CD4-positive, alpha-beta T cell treated with Interleukin-6 for 4 hours (primary cell): ENCODE measurements at regions not wholly inside any gene's neighbourhood (a gene's known extent, or its start where the extent isn't known, plus 50 kb on each side); places are given as distances from the start of the nearest gene placed in this dataset.
"Not testable (repeated sequence)": the region's sequence is repeated elsewhere in the genome, so short reads cannot be mapped to it uniquely, and the experiment has no call there.

Source experiments
- DNase-seq: peaks from one replicate; pipeline ENCODE4 v3.0.0-alpha.2; 2020; ENCODE audit warnings: mixed read lengths

DNA sequence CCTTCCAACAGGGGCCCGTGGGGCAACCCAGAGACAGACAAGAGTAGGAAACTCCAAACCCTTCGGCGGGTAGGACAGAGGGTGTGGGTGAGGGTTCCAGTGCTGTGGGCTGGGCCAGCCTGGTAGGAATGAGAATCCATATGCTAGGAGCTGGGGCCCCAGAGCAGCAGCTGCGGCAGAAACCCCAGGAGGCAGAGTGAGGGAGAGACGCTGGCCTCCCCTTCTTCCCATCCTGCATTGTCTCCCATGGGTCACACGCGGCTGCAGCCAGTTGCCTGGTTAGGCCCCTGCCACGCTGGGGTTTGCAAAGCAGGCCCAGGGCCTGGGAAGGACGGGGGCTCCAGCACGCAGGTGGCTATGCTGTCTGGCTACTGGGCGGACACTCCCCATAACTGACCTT is 113.1 kb upstream of the CCZ1B start:
- DNase-seq = not testable (repeated sequence)

GRCh38 chr7:6939896-6940295 is 113.8 kb upstream of the CCZ1B start:
- not testable (repeated sequence) for DNase-seq

GRCh38 chr7:6946873-6947272 is 120.8 kb upstream of the CCZ1B start:
- DNase-seq = not testable (repeated sequence)

DNA sequence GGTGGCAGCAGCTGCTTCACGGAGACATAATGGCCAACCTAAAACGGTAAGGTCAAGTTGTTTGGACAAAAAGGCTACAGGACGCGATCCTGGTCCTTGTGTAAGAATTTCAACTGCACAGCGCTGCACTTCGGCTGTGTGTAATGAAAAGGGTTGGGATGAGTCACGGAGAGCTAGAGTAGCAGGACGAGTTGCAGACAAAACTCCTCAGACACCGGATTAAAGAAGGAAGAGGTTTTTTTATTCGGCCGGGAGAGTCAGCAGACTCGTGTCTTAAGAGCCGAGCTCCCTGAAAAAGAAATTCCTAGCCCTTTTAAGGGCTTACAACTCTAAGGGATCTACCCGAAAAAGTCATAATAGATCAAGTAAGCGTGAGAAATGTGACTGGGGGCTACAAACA is 124.2 kb upstream of the CCZ1B start:
- not testable (repeated sequence) for DNase-seq

GRCh38 chr7:6951553-6951952 is 125.5 kb upstream of the CCZ1B start:
- not testable (repeated sequence) for DNase-seq

GRCh38 chr7:6953138-6953797 is 127.2 kb upstream of the CCZ1B start:
- not testable (repeated sequence) for DNase-seq

DNA sequence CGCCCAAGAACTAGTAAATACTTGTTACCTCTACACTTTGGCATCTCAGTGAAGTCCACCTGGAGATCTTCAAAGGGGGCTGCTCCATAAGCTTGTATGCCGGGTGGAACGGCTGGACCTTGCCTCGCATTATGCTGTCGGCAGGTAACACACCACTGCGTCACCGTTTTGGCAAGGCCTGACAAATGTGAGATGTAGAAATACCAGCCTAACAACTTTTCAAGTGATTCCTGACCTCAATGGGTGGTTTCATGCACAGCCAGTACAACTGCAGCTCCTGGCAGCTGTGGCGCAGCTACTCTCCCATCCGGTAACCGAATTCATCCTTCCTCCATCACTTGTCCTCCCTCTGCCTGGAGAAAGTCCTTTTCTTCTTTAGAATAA is 127.7 kb upstream of the CCZ1B start:
- DNase-seq = not testable (repeated sequence)

DNA sequence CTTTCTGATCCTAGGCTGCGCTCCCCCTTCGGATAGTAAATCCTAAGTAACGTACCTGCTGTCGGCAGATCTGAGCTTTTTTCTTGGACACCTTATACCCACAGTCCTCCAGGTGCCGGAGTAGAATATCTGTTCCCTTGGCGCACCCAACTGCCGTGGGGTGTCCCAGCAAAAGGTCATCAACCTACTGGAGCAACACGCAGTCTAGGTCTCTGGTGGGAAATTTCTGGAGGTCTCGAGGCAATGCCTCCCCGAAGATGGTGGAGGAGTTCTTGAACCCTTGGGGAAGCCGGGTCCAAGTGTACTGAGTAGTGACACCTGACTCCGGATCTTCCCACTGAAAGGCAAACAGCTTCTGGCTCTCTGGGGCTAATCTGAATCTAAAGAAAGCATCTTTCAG is 129.3 kb upstream of the CCZ1B start:
- DNase-seq = not testable (repeated sequence)

DNA sequence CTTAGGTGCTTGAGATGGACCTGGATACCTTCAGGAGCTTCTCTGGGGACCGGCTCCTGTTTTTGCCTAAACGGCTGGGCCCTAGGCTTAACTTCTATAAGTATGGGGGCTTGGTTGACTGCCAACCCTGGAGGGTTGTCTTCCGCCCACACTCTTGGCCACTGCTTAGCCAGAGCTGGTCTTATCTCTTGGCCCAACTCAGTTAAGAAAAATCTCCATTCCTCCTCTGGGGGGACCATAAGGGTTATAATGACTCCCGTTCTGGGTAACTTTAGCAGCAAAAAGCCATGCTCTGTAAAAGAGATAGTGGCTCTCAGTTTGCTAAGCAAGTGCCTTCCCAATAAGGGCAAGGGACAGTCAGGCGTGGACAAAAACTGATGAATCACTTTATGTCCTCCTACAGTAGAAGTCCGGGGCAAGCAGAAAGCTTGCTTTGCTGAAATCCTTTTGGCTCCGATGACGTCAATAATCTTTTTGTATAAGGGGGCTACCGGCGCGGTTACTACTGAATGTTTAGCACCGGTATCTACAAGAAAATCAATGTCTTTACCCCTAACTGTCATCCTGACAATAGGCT is 130.0 kb upstream of the CCZ1B start:
- DNase-seq = not testable (repeated sequence)

GRCh38 chr7:6958371-6958770 is 132.3 kb upstream of the CCZ1B start:
- not testable (repeated sequence) for DNase-seq

- DNase-seq = not testable (repeated sequence)
Measured at GRCh38 chr7:6959942-6960341, 133.9 kb upstream of the CCZ1B start.

DNA sequence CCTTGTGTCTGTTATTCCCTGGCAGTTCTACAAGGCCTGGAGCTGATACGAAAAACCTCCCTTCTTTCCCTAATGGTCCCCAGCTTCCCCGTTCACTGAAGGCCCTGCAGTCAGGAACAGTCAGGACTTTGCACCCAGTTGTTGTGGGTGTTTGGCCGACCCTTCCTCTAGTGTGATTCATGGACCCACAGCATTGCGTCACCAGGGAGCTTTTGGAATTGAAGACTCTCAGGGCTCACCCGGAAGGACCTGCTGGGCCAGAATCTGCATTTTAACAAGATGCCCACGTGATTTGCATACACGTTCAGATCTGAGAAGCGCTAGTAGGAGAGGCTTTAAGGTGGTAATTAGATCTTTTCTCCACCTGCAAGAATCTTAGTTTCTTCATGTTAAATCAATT is 136.8 kb upstream of the CCZ1B start:
- not testable (repeated sequence) for DNase-seq

GRCh38 chr7:6965051-6965450 is 139.0 kb upstream of the CCZ1B start:
- DNase-seq = peak; percentile 58

DNA sequence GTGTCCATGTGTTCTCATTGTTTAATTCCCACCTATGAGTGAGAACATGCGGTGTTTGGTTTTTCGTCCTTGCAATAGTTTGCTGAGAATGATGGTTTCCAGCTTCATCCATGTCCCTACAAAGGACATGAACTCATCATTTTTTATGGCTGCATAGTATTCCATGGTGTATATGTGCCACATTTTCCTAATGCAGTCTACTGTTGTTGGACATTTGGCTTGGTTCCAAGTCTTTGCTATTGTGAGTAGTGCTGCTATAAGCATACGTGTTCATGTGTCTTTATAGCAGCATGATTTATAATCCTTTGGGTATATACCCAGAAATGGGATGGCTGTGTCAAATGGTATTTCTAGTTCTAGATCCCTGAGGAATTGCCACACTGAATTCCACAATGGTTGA is 144.1 kb upstream of the CCZ1B start:
- DNase-seq = not testable (repeated sequence)

GRCh38 chr7:6974876-6975275 is 148.8 kb upstream of the CCZ1B start:
- DNase-seq = not testable (repeated sequence)

- DNase-seq = not testable (repeated sequence)
Measured at GRCh38 chr7:6975346-6975745, 149.3 kb upstream of the CCZ1B start.

DNA sequence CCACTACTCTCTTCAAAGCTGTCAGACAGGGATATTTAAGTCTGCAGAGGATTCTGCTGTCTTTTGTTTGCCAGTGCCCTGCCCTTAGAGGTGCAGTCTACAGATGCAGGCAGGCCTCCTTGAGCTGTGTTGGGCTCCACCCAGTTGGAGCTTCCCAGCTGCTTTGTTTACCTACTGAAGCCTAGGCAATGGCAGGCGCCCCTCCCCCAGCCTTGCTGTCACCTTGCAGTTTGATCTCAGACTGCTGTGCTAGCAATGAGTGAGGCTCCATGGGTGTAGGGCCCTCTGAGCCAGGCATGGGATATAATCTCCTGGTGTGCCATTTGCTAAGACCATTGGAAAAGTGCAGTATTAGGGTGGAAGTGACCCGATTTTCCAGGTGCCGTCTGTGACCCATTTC is 151.3 kb upstream of the CCZ1B start:
- not testable (repeated sequence) for DNase-seq

- DNase-seq = not testable (repeated sequence)
Measured at GRCh38 chr7:6978326-6978725, 152.3 kb upstream of the CCZ1B start.

DNA sequence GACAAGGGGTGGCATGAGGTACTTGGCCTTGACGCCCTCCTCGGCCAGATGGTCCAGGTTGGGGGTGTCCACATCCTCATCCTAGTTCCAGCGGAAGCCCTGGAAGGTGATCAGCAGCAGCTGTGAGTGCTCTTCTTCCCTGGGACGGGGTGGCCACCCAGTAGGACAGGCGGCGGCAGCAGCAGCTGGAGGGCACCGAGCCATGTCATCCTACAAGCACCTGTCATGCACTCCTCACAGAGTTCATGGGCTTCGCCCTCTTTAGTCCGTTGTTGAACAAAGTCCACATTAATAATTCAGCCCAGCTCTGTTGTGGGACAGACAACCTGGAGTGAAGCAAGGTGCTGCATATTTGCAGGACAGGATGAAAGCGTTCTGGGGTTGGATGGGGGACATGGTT is 153.4 kb upstream of the CCZ1B start:
- not testable (repeated sequence) for DNase-seq

DNA sequence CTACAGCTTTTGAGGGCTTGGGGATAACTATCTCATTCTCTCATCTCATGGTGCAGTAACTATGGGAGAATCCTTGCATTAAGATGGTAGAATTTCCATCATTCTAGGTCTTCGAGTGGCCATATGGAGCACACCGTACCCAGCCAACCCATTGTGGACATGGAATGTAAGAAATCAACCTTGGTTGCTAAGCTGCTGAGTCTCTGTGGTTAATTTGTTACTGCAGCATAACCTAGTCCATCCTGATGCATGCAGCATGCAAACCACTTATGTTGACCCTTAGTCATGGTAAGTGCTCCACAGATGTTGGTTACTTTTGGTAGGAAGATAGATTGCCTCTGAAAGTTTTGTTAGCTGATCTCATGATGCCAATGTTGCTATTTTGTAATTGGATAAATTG is 156.3 kb upstream of the CCZ1B start:
- DNase-seq = not testable (repeated sequence)

DNA sequence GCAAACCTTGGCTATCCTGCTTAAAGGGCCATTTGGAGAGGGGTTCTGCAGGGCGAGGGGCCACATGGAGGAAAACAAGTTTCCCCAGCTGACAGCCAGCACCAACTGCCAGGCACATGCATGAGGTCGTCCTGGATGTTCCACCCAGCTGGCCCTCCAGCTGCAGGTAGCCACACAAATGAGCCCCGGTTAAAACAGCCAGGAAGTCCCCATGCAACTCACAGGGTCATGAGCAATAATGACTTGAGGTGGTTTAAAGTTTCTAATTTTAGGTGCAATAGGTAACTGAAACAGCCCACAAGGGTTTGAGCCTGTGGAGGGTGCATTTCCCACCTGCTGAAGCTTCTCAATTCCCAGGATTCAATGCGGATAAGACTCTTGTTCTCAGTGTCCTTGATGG is 160.8 kb upstream of the CCZ1B start:
- not testable (repeated sequence) for DNase-seq

DNA sequence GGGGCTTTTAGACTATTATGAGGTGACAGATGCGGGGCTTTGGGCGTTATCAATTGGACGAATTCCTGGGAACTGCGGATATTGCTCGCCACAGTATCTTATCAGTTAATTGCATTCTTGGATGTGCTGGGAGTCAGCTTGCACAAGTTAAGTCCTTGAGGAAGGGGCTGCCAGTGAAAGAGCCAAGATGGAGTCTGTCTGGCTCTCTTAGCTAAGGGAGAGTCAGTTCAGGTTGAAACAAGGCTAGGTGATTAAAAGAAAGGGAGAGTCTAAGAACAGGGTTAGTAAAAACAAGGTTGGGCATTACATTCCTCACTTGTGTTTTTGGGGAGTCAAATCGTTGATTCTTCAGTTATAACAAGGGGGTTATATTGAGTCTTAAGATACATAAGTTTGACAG is 162.5 kb upstream of the CCZ1B start:
- DNase-seq = not testable (repeated sequence)

DNA sequence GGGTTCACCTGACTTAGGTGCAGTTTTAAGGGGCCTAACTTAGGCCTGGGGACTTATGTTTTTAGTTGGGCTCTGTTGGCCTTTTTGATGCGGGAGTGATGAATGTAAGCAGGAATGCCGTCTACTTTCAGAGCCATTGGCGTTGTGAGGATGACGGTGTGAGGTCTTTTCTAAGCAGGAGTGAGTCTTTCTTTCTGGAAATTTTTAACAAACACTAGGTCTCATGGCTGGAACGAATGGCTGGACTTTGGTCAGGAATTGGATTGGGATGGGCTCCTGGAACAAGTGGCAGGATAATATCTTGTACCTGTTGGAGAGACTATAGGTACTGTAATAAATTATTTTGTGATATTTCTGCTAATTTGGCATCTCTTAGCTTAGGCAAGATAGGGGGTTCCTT is 163.9 kb upstream of the CCZ1B start:
- not testable (repeated sequence) for DNase-seq

DNA sequence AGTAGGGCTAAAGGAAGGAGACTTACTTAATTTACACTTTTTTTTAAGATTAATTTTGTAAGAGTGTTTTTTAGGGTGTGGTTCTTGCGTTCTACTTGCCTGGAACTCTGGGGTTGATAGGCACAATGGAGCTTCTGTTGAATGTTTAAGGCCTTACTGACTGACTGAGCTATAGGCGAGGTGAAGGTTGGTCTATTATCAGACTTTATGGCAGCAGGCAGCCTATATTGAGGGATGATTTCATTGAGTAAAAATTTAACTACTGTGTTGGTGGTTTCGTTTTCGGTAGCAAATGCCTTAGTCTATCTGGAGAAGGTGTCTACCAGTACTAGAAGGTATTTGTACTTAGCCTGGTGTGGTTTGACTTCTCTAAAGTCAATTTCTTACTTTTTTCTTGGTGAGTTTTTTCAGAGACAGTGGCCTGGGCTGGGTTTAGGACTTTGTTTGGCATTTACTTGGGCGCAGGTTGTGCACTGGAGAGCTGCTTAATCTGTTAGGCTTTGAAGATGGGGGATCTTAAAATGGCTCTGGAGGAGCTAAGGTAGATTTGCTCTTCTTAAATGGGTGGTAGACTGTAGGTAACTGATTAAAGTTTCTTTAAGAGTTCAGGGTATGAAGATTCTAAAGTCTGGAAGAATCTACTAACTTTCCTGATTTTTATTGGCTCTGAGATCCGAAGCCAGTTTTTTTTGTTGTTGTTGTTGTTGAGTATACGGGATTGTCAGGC is 164.5 kb upstream of the CCZ1B start:
- not testable (repeated sequence) for DNase-seq
